ENCODE measurements at regions not wholly inside any gene's neighbourhood (a gene's known extent, or its start where the extent isn't known, plus 50 kb on each side); places are given as distances from the start of the nearest gene placed in this dataset.
A peak's percentile ranks its signal among the peaks of the same experiment; 100 is the strongest.

DNA sequence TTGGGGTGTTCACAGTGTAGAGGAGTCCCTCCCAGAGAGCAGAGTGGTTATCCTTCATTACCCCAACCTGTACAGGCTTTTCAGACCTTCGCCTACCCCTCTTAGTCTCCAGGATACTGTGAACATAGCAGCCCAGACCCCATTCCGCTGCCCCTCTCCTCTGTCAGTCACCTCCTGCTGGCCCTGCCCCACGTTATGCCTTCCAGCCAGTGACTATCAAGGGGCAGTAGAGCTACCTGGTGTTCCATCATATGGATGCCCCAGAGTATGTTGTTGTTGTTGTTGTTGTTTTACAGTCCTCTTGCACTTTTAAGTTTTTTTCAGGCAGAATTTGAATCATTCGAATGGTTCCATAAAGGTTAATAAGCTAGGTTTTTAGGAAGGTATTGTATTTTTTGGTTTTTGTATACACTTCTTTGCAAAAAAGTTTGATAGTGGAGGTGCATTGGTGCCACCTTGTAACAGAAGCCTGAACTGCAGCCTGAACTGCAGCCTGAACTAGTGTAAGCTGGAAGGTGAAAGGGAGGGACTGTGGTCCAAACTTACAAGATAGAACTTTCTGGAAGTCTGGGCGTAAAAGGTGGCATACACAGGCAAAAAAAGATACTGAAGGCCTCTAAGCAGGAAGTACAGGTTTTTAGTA, 101.4 kb upstream of the RAB40AL start:
- TF ChIP-seq, protein P1, sequence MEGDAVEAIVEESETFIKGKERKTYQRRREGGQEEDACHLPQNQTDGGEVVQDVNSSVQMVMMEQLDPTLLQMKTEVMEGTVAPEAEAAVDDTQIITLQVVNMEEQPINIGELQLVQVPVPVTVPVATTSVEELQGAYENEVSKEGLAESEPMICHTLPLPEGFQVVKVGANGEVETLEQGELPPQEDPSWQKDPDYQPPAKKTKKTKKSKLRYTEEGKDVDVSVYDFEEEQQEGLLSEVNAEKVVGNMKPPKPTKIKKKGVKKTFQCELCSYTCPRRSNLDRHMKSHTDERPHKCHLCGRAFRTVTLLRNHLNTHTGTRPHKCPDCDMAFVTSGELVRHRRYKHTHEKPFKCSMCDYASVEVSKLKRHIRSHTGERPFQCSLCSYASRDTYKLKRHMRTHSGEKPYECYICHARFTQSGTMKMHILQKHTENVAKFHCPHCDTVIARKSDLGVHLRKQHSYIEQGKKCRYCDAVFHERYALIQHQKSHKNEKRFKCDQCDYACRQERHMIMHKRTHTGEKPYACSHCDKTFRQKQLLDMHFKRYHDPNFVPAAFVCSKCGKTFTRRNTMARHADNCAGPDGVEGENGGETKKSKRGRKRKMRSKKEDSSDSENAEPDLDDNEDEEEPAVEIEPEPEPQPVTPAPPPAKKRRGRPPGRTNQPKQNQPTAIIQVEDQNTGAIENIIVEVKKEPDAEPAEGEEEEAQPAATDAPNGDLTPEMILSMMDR (IDR thresholded peaks at IDR 0.05) = peak; percentile 73
- Mint-ChIP-seq H3K27ac (no peak overlapping the region), H3K9me3 (no peaks in the 10 kb centered on the region), H3K4me3 (no peak overlapping the region), H3K36me3 (ENCODE audit: low read depth) (no peaks in the 10 kb centered on the region), H3K27me3 (ENCODE audit: insufficient read depth) (no peaks in the 10 kb centered on the region), H3K4me1 (ENCODE audit: low read depth) (peaks cover 20% of the 10 kb centered on the region)
- DNase-seq = peak; percentile 16

DNA sequence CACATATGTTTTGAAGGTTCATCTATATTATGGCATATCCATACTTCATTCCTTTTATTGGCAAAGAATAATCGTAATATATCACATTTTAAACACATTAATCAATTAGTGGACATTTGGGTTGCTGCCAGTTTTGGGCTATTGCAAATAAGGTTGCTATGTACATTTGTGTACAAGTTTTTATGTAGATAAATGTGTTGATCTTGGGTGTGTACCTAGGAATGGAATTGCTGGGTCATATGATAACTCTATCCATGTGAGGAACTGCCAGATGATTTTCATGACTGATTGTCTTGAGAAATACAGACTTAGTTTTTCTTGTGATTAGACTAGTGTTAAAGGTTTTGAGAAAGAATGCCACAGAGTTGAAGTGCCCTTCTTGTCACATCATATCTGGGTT, 99.2 kb upstream of the RAB40AL start:
- Mint-ChIP-seq H3K4me1 (ENCODE audit: low read depth) (peaks cover 20% of the 10 kb centered on the region), H3K9me3 (no peaks in the 10 kb centered on the region), H3K36me3 (ENCODE audit: low read depth) (no peaks in the 10 kb centered on the region), H3K27me3 (ENCODE audit: insufficient read depth) (no peaks in the 10 kb centered on the region; the same call in 1 of the 2 replicates), H3K4me3 (no peak overlapping the region), H3K27ac (no peak overlapping the region)
- TF ChIP-seq, protein P1 (IDR thresholded peaks at IDR 0.05) = no peak
- DNase-seq = peak; percentile 10

DNA sequence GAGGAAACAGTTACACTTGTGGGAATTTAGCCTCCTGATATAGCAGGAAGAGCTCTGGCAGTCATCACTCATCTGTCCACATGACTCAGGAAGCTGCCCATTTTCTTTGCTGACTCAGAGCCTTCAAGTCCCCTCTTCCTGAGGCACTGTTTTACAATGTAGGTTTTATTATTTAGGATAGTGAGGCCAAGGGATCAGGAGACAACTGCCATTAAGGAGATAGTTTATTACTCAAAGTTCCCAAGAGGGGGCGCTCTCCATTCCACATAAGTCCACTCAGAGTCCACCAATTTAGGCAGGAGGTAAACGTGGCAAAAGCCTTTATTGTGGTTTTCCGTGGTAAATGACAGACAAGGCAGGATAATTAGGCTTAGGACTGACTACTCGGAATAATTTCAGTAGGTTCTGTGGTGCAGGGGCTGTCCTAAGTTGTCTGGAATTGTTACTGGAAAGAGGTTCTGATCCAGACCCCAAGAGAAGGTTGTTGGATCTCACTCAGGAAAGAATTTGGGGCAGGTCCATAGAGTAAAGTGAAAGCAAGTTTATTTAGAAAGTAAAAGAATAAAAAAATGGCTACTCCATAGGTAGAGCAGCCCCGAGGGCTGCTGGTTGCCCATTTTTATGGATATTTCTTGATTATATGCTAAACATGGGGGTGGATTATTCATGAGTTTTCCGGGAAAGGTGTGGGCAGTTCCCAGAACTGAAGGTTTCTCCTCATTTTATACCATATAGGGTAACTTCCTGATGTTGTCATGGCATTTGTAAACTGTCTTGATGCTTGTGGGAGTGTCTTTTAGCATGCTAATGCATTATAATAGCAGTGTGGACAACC, 96.0 kb upstream of the RAB40AL start:
- no peak for DNase-seq
- Mint-ChIP-seq H3K4me3 (no peak overlapping the region), H3K4me1 (ENCODE audit: low read depth) (peaks cover 15% of the 10 kb centered on the region), H3K9me3 (no peaks in the 10 kb centered on the region), H3K27me3 (ENCODE audit: insufficient read depth) (no peaks in the 10 kb centered on the region; the same call in 1 of the 2 replicates), H3K27ac (peak overlapping the region; percentile 61), H3K36me3 (ENCODE audit: low read depth) (no peaks in the 10 kb centered on the region)
- TF ChIP-seq, protein P1 (IDR thresholded peaks at IDR 0.05) = peak; percentile 65

DNA sequence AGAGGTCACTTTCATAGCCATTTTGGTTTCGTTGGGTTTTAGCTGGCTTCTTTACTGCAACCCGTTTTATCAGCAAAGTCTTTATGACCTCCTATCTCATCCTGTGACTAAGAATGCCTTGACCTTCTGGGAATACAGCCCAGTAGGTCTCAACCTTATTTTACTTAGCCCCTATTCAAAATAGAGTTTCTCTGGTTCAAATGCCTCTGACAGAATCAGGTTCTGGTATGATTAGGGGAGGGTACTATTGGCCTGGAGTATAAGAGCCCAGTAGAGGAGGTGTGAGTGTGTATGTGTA, 95.4 kb upstream of the RAB40AL start:
- no peak for DNase-seq
- H3K4me3 Mint-ChIP-seq = no peak overlapping the region
- H3K9me3 Mint-ChIP-seq = no peaks in the 10 kb centered on the region
- H3K27ac Mint-ChIP-seq = no peak overlapping the region
- no peaks in the 10 kb centered on the region for H3K36me3 Mint-ChIP-seq (ENCODE audit: low read depth)
- TF ChIP-seq, protein P1 (IDR thresholded peaks at IDR 0.05) = no peak
- peaks cover 21% of the 10 kb centered on the region for H3K4me1 Mint-ChIP-seq (ENCODE audit: low read depth)
- H3K27me3 Mint-ChIP-seq (ENCODE audit: insufficient read depth) = no peaks in the 10 kb centered on the region; the same call in 1 of the 2 replicates

DNA sequence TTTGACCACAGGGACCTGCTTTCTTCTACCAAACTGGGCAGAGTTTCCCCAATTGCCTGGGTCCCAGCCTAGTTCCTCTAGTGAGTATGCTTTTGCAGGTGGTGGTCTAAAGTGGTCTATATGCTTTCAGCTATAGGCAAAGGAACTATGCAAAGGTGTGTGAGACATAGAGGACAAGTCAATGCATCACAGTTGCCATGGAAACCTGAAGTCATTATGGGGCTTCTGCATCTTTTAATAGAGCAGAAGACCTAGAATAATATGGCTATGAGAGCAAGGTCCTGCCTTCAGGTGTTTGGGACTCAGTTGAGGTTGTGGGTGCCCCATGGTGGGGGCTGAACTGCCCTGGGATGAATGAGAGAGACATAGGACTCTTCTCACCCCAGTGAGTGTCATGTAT, 92.1 kb upstream of the RAB40AL start:
- Mint-ChIP-seq H3K4me3 (no peak overlapping the region), H3K4me1 (ENCODE audit: low read depth) (peaks cover 31% of the 10 kb centered on the region), H3K9me3 (no peaks in the 10 kb centered on the region), H3K27ac (no peak overlapping the region), H3K27me3 (ENCODE audit: insufficient read depth) (no peaks in the 10 kb centered on the region; the same call in 1 of the 2 replicates), H3K36me3 (ENCODE audit: low read depth) (no peaks in the 10 kb centered on the region)
- no peak for DNase-seq
- TF ChIP-seq, protein P1 (IDR thresholded peaks at IDR 0.05) = no peak
